HCT116 (cell line): ENCODE measurements at regions not wholly inside any gene's neighbourhood (a gene's known extent, or its start where the extent isn't known, plus 50 kb on each side); places are given as distances from the start of the nearest gene placed in this dataset.

ENCODE experiments used
- ATAC-seq: fragments of 200-7000 bp; cut with Tn5 transposase; 2 replicates; pipeline ENCODE4 v1.9.1; 2020; ENCODE audit warnings: mild to moderate bottlenecking, moderate library complexity
- BruUV-seq: library from RNA; stranded (reverse); fragments of 400-500 nt; replicated peaks from 2 replicates; lab custom pipeline; 2021; lab: Mats Ljungman, UMichigan
- CTCF ChIA-PET: fragments of 300-600 bp; sonication (Branson Sonifier 250); formaldehyde crosslinking; loops from one replicate; lab custom pipeline; 2021; ENCODE audit warnings: antibody characterized with exemption; lab: Charles Lee
- POLR2A ChIA-PET: fragments of 300-600, 350-600 bp; sonication (Branson Sonifier 250); formaldehyde crosslinking; loops from one replicate; lab custom pipeline; 2021; ENCODE audit warnings: antibody characterized with exemption; lab: Charles Lee
- RAD21 ChIA-PET, 2 experiments: fragments of 300-600 bp; sonication (Branson Sonifier 250); formaldehyde crosslinking; loops; one replicate each; lab custom pipeline; 2023; ENCODE audit warnings: low total read pairs in 2 of 2; ENCODE audit not compliant: uncharacterized antibody in 2 of 2, unreplicated experiment in 2 of 2, low non-redundant PET in 1 of 2; lab: Charles Lee
- DNase-seq: peaks from one replicate; pipeline ENCODE4 v3.0.0-alpha.2; 2010; ENCODE audit warnings: low read depth, low spot score
- H2AFZ ChIP-seq: fragments of 200-600 bp; shearing (Covaris generic), sonication (generic); 2 replicates; pipeline ENCODE4 v1.6.1; 2017; ENCODE audit warnings: low read depth, mixed run types, mixed read lengths, antibody characterized with exemption, low read length; ENCODE audit not compliant: poor library complexity, severe bottlenecking
- H3K27ac ChIP-seq: 2 replicates; pipeline ENCODE4 v1.5.1; 2012; ENCODE audit warnings: low read depth, low read length
- H3K27me3 ChIP-seq: fragments of 200-600 bp; sonication (generic); 2 replicates; pipeline ENCODE4 v1.6.1; 2016; ENCODE audit warnings: mixed run types, low read length, mixed read lengths; ENCODE audit not compliant: insufficient read depth
- H3K36me3 ChIP-seq, 2 experiments: fragments of 200-500 bp in 1 of 2; fragments of 200-600 bp in 1 of 2; sonication (Bioruptor generic) in 1 of 2; sonication (generic) in 1 of 2; 2 replicates each; pipeline versions ENCODE4 v1.5.1 to v1.6.1; 2014 to 2016; ENCODE audit warnings: low read length in 2 of 2, inconsistent platforms in 1 of 2, mixed read lengths in 1 of 2, mixed run types in 1 of 2; ENCODE audit not compliant: insufficient read depth in 2 of 2, control insufficient read depth in 1 of 2
- H3K4me1 ChIP-seq, 2 experiments: fragments of 200-600 bp in 1 of 2; sonication (generic) in 1 of 2; 2 replicates each; pipeline versions ENCODE4 v1.5.1 to v1.6.1; 2012 to 2017; ENCODE audit warnings: low read length in 2 of 2, inconsistent platforms in 1 of 2, mild to moderate bottlenecking in 1 of 2, mixed read lengths in 1 of 2, mixed run types in 1 of 2, moderate library complexity in 1 of 2; ENCODE audit not compliant: insufficient read depth in 2 of 2, control insufficient read depth in 1 of 2
- H3K4me2 ChIP-seq: fragments of 200-600 bp; sonication (generic); 2 replicates; pipeline ENCODE4 v1.6.1; 2017; ENCODE audit warnings: mixed run types, low read length, mixed read lengths
- H3K4me3 ChIP-seq, 2 experiments: fragments of 200-600 bp in 1 of 2; sonication (generic) in 1 of 2; replicated peaks in 1 of 2; 2 replicates each; pipeline ENCODE4 v1.5.1; 2011 to 2016; ENCODE audit warnings: low read length in 2 of 2, control low read depth in 1 of 2, low read depth in 1 of 2, mild to moderate bottlenecking in 1 of 2, mixed read lengths in 1 of 2, mixed run types in 1 of 2
- H3K79me2 ChIP-seq: fragments of 200-600 bp; sonication (generic); 2 replicates; pipeline ENCODE4 v1.6.1; 2017; ENCODE audit warnings: mild to moderate bottlenecking, mixed run types, low read length, moderate library complexity, mixed read lengths; ENCODE audit not compliant: insufficient read depth
- H3K9ac ChIP-seq: fragments of 200-600 bp; sonication (generic); 2 replicates; pipeline ENCODE4 v1.6.1; 2016; ENCODE audit warnings: low read length, mixed read lengths
- H3K9me2 ChIP-seq: fragments of 200-600 bp; sonication (generic), shearing (Covaris generic); 2 replicates; pipeline ENCODE4 v1.6.1; 2017; ENCODE audit warnings: mixed run types, mild to moderate bottlenecking, moderate library complexity; ENCODE audit not compliant: insufficient read depth
- H3K9me3 ChIP-seq, 2 experiments: fragments of 200-500 bp in 1 of 2; fragments of 200-600 bp in 1 of 2; sonication (Bioruptor generic) in 1 of 2; sonication (generic) in 1 of 2; 2 replicates each; pipeline ENCODE4 v1.6.1; 2014 to 2017; ENCODE audit warnings: low read length in 2 of 2, mixed read lengths in 2 of 2, inconsistent platforms in 1 of 2, low read depth in 1 of 2, mild to moderate bottlenecking in 1 of 2, mixed run types in 1 of 2, moderate library complexity in 1 of 2; ENCODE audit not compliant: control insufficient read depth in 1 of 2, insufficient read depth in 1 of 2
- H4K20me1 ChIP-seq: fragments of 200-600 bp; sonication (generic), shearing (Covaris generic); 2 replicates; pipeline ENCODE4 v1.6.1; 2017; ENCODE audit warnings: mixed run types, mild to moderate bottlenecking, moderate library complexity; ENCODE audit not compliant: insufficient read depth
- ATF3 ChIP-seq: IDR thresholded peaks from 2 replicates; pipeline ENCODE4 v1.6.1; 2012
- EGR1 ChIP-seq: IDR thresholded peaks from 2 replicates; pipeline ENCODE4 v1.6.1; 2012; ENCODE audit warnings: low read depth
- EZH2phosphoT487 ChIP-seq: fragments of 200-600 bp; IDR thresholded peaks from 2 replicates; pipeline ENCODE4 v1.6.1; 2018; ENCODE audit warnings: antibody characterized with exemption, borderline replicate concordance
- FOSL1 ChIP-seq: IDR thresholded peaks from 2 replicates; pipeline ENCODE4 v1.6.1; 2012; ENCODE audit warnings: low read depth
- JUND ChIP-seq: IDR thresholded peaks from 2 replicates; pipeline ENCODE4 v1.6.1; 2012
- MAX ChIP-seq: IDR thresholded peaks from 2 replicates; pipeline ENCODE4 v1.6.1; 2012
- POLR2AphosphoS5 ChIP-seq: IDR thresholded peaks from 2 replicates; pipeline ENCODE4 v1.6.1; 2011; ENCODE audit warnings: mild to moderate bottlenecking, low read depth, low read length, moderate library complexity
- RAD21 ChIP-seq: IDR thresholded peaks from 2 replicates; pipeline ENCODE4 v1.6.1; 2012; ENCODE audit warnings: low read depth, mild to moderate bottlenecking
- SIN3A ChIP-seq: IDR thresholded peaks from 2 replicates; pipeline ENCODE4 v1.6.1; 2012; ENCODE audit warnings: low read depth
- SP1 ChIP-seq: IDR thresholded peaks from 2 replicates; pipeline ENCODE4 v1.6.1; 2012; ENCODE audit warnings: low read depth
- SRF ChIP-seq: IDR thresholded peaks from 2 replicates; pipeline ENCODE4 v1.6.1; 2012; ENCODE audit warnings: low read depth
- TCF7L2 ChIP-seq: IDR thresholded peaks from 2 replicates; pipeline ENCODE4 v1.7.0; 2011; ENCODE audit warnings: borderline replicate concordance, inconsistent platforms; ENCODE audit not compliant: insufficient read depth, insufficient read length; ENCODE audit errors: extremely low read depth
- YY1 ChIP-seq: IDR thresholded peaks from 2 replicates; pipeline ENCODE4 v1.6.1; 2011; ENCODE audit warnings: low read length, low read depth, moderate library complexity, mild to moderate bottlenecking; ENCODE audit not compliant: insufficient replicate concordance; ENCODE audit errors: extremely low read depth
- ZBTB33 ChIP-seq: IDR thresholded peaks from 2 replicates; pipeline ENCODE4 v1.6.1; 2011; ENCODE audit warnings: mild to moderate bottlenecking, low read length, moderate library complexity; ENCODE audit not compliant: insufficient replicate concordance; ENCODE audit errors: extremely low read depth
- ZFX ChIP-seq: fragments of 450-650 bp; IDR thresholded peaks from 2 replicates; pipeline ENCODE4 v1.6.1; 2017
- ZNF274 ChIP-seq: fragments of 200-500 bp; sonication (Bioruptor generic); IDR thresholded peaks from 2 replicates; pipeline ENCODE4 v1.6.1; 2014; ENCODE audit warnings: mild to moderate bottlenecking, low read depth, low read length, inconsistent platforms
- intact Hi-C: fragments of 100-400 bp; cut with micrococcal nuclease; formaldehyde crosslinking; loops from 2 replicates; pipeline ENCODE4 v1.10.0; 2022
- TF ChIP-seq, protein P1 (sequence below): IDR thresholded peaks from 2 replicates; pipeline ENCODE4 v1.6.1; 2012; ENCODE audit warnings: low read depth

GRCh38 chr5:18276939-18277338, 642.7 kb downstream of the TAF11L14 start:
- no peak overlapping the region for H3K9ac ChIP-seq

More at GRCh38 chr5:18276939-18277338, 642.7 kb downstream of the TAF11L14 start:
- no TSS peak for BruUV-seq
- Histone ChIP-seq H3K36me3 (no peaks in the 10 kb centered on the region), H3K4me3 (no peak overlapping the region)
- no peak for TF ChIP-seq POLR2AphosphoS5
- TF ChIP-seq RAD21, result no peak
- no peak for TF ChIP-seq ZNF274
- no peak for TF ChIP-seq YY1
- TF ChIP-seq SP1, result no peak
- TF ChIP-seq SIN3A, result no peak
- no peak for TF ChIP-seq MAX
- no peak for TF ChIP-seq ATF3
- TF ChIP-seq, protein P1, sequence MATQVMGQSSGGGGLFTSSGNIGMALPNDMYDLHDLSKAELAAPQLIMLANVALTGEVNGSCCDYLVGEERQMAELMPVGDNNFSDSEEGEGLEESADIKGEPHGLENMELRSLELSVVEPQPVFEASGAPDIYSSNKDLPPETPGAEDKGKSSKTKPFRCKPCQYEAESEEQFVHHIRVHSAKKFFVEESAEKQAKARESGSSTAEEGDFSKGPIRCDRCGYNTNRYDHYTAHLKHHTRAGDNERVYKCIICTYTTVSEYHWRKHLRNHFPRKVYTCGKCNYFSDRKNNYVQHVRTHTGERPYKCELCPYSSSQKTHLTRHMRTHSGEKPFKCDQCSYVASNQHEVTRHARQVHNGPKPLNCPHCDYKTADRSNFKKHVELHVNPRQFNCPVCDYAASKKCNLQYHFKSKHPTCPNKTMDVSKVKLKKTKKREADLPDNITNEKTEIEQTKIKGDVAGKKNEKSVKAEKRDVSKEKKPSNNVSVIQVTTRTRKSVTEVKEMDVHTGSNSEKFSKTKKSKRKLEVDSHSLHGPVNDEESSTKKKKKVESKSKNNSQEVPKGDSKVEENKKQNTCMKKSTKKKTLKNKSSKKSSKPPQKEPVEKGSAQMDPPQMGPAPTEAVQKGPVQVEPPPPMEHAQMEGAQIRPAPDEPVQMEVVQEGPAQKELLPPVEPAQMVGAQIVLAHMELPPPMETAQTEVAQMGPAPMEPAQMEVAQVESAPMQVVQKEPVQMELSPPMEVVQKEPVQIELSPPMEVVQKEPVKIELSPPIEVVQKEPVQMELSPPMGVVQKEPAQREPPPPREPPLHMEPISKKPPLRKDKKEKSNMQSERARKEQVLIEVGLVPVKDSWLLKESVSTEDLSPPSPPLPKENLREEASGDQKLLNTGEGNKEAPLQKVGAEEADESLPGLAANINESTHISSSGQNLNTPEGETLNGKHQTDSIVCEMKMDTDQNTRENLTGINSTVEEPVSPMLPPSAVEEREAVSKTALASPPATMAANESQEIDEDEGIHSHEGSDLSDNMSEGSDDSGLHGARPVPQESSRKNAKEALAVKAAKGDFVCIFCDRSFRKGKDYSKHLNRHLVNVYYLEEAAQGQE, result no peak
- no peak for TF ChIP-seq TCF7L2
- no peak for TF ChIP-seq ZFX
- no peak for TF ChIP-seq JUND
- TF ChIP-seq SRF, result no peak
- TF ChIP-seq ZBTB33, result no peak
- no peak for TF ChIP-seq EZH2phosphoT487
- TF ChIP-seq FOSL1, result no peak
- TF ChIP-seq EGR1, result no peak
- TF ChIP-seq, all 23 proteins: peak for 0
- ATAC-seq (no peak), DNase-seq (no peak)
- no peaks in the 10 kb centered on the region for H3K79me2 ChIP-seq
- no peaks in the 10 kb centered on the region for H3K4me1 ChIP-seq
- H3K9me2 ChIP-seq, result no peaks in the 10 kb centered on the region
- no peaks in the 10 kb centered on the region for H4K20me1 ChIP-seq
- no peak overlapping the region for H2AFZ ChIP-seq
- no peak overlapping the region for H3K27ac ChIP-seq
- ChIA-PET RAD21 (no interaction called here), POLR2A (no interaction called here), CTCF (no interaction called here)
- H3K27me3 ChIP-seq, result no peaks in the 10 kb centered on the region
- peaks cover 4 to 13% of the 10 kb centered on the region in 2 experiments; a peak in 2 of 4 replicates for H3K9me3 ChIP-seq
- no peak overlapping the region for H3K4me2 ChIP-seq
- intact Hi-C loops, result no loop called here
